CD4-positive, alpha-beta T cell treated with Interleukin-10 for 1 hour (primary cell): ENCODE measurements at regions not wholly inside any gene's neighbourhood (a gene's known extent, or its start where the extent isn't known, plus 50 kb on each side); places are given as distances from the start of the nearest gene placed in this dataset.

ENCODE experiments used
- DNase-seq: peaks from one replicate; pipeline ENCODE4 v3.0.0-alpha.2; 2020

GRCh38 chr7:17485904-17486303 is 187.5 kb downstream of the AHR start:
- no peak for DNase-seq

GRCh38 chr7:17486835-17487234 is 188.4 kb downstream of the AHR start:
- no peak for DNase-seq

- no peak for DNase-seq
These were observed 188.9 kb downstream of the AHR start for GRCh38 chr7:17487343-17487742.

GRCh38 chr7:17488829-17489228 is 190.4 kb downstream of the AHR start:
- no peak for DNase-seq

- no peak for DNase-seq
These were observed 191.5 kb downstream of the AHR start for GRCh38 chr7:17489961-17490360.

GRCh38 chr7:17490825-17491224 is 192.4 kb downstream of the AHR start:
- no peak for DNase-seq

- DNase-seq, result no peak
These were observed 194.0 kb downstream of the AHR start for GRCh38 chr7:17492437-17492836.

- DNase-seq, result no peak
These were observed 195.0 kb downstream of the AHR start for GRCh38 chr7:17493446-17493845.

- DNase-seq, result no peak
These were observed 197.4 kb downstream of the AHR start for GRCh38 chr7:17495655-17496394.

- DNase-seq, result no peak
These were observed 198.7 kb downstream of the AHR start for GRCh38 chr7:17497136-17497535.

- DNase-seq, result no peak
These were observed 199.2 kb downstream of the AHR start for GRCh38 chr7:17497549-17498167.

GRCh38 chr7:17498230-17498629 is 199.8 kb downstream of the AHR start:
- no peak for DNase-seq

- DNase-seq, result no peak
These were observed 202.3 kb downstream of the AHR start for GRCh38 chr7:17500736-17501135.

- no peak for DNase-seq
These were observed 203.2 kb downstream of the AHR start for GRCh38 chr7:17501441-17502212.

GRCh38 chr7:17502213-17503060 is 204.0 kb downstream of the AHR start:
- DNase-seq, result no peak

- DNase-seq, result no peak
These were observed 207.6 kb downstream of the AHR start for GRCh38 chr7:17506095-17506494.

GRCh38 chr7:17506596-17506995 is 208.1 kb downstream of the AHR start:
- DNase-seq, result no peak

- no peak for DNase-seq
These were observed 209.3 kb downstream of the AHR start for GRCh38 chr7:17507717-17508116.

- no peak for DNase-seq
These were observed 213.8 kb downstream of the AHR start for GRCh38 chr7:17512181-17512675.

GRCh38 chr7:17516771-17517170 is 218.3 kb downstream of the AHR start:
- DNase-seq, result no peak

- DNase-seq, result no peak
These were observed 222.5 kb downstream of the AHR start for GRCh38 chr7:17520941-17521340.

- DNase-seq, result no peak
These were observed 223.0 kb downstream of the AHR start for GRCh38 chr7:17521437-17521836.
